ENCODE measurements at regions not wholly inside any gene's neighbourhood (a gene's known extent, or its start where the extent isn't known, plus 50 kb on each side); places are given as distances from the start of the nearest gene placed in this dataset.
A peak's percentile ranks its signal among the peaks of the same experiment; 100 is the strongest.
"Not testable (repeated sequence)": the region's sequence is repeated elsewhere in the genome, so short reads cannot be mapped to it uniquely, and the experiment has no call there.

- DNase-seq: no peak
Observed at GRCh38 chr21:33993286-33994231, 78.0 kb upstream of the ATP5PO start.

- not testable (repeated sequence) for DNase-seq
Observed at GRCh38 chr21:33992412-33992811, 76.8 kb upstream of the ATP5PO start.

DNA sequence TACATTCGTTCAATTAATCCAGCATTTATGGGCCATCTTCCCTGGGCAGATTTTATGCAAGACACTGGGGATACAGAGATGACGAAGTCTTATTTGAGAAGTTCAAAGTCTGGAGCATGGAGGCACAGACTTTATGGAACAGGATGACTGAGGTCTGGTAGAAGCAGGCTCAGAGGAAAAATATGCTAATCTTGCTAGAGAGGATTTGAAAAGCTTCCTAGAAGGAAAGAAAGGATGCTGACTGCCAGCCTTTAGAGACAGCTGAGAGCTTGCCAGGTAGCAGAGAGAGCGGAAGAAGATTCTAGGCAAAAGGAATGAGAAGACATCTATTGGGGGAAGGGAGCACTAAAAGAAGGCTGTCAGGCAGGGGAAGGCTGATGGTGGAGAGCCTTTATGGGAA, 75.5 kb upstream of the ATP5PO start:
- DNase-seq: no peak

- no peak for DNase-seq
Observed at GRCh38 chr21:33989440-33989839, 73.8 kb upstream of the ATP5PO start.

DNA sequence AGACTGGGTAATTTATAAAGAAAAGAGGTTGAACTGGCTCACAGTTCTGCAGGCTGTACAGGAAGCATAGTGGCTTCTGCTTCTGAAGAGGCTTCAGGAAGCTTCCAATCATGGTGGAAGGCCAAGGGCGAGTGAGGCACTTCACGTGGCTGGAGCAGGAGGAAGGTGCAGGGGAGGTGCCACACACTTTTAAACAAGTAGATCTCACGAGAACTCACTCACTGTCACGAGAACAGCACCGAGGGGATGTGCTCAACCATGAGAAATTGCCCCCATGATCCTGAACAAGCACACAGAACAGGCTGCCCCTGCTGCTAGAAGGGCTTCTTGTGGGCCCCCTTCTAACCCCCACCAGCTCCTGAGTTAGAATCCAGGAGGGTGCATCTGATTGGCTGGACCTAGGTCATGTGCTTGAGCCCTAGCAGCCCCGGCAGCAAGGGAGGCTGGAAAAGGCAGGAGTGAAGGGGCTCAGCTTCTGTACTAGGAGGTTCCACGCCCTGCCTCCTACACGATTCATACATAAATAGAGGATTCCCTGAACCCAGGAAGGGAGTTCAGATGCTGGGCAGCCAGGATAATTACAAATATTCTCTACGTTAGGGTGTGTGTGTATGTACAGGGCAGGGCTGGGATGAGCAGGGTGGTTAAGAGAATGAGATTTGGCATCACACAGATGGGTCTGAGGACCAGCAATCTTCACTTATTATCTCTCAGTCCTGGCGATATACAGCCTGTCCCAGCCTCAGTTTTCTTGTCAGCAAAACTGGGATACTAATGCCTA, 72.8 kb upstream of the ATP5PO start:
- DNase-seq: no peak

- no peak for DNase-seq
Observed at GRCh38 chr21:33987461-33987860, 71.9 kb upstream of the ATP5PO start.

GRCh38 chr21:33985117-33986050, 69.8 kb upstream of the ATP5PO start:
- no peak for DNase-seq

- DNase-seq: no peak
Observed at GRCh38 chr21:33984021-33984481, 68.4 kb upstream of the ATP5PO start.

- DNase-seq: no peak
Observed at GRCh38 chr21:33981391-33982101, 65.9 kb upstream of the ATP5PO start.

- DNase-seq: no peak
Observed at GRCh38 chr21:33980276-33980916, 64.8 kb upstream of the ATP5PO start.

GRCh38 chr21:33978585-33978984, 63.0 kb upstream of the ATP5PO start:
- DNase-seq: no peak

DNA sequence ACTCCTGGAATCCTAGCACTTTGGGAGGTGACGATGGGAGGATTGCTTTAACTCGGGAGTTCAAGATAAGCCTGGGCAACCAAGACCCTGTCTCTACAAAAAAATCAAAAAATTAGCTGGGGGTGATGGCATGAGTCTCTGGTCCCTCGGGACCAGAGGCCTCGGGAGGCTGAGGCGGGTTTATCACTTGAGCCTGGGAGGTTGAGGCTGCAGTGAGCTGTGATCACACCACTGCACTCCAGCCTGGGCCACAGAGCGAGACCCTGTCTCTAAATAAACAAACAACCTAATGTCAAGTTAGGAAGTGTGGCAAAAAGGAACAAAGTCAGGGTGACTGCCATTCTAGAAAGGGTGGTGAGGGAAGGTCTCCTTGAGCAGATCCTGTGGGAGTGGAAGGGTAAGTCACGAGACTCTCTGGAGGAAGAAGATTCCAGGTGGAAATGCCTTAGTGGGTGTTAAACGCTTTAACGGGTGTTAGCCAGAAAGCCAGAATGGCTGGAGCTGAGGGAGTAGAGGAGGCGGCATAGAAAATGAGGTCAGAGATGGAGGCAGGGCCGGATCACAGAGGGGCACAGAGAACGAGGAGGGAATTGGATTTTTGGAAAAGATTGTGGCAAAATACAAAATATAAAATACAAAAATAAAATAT, 62.2 kb upstream of the ATP5PO start:
- DNase-seq: no peak

GRCh38 chr21:33977017-33977720, 61.6 kb upstream of the ATP5PO start:
- no peak for DNase-seq

DNA sequence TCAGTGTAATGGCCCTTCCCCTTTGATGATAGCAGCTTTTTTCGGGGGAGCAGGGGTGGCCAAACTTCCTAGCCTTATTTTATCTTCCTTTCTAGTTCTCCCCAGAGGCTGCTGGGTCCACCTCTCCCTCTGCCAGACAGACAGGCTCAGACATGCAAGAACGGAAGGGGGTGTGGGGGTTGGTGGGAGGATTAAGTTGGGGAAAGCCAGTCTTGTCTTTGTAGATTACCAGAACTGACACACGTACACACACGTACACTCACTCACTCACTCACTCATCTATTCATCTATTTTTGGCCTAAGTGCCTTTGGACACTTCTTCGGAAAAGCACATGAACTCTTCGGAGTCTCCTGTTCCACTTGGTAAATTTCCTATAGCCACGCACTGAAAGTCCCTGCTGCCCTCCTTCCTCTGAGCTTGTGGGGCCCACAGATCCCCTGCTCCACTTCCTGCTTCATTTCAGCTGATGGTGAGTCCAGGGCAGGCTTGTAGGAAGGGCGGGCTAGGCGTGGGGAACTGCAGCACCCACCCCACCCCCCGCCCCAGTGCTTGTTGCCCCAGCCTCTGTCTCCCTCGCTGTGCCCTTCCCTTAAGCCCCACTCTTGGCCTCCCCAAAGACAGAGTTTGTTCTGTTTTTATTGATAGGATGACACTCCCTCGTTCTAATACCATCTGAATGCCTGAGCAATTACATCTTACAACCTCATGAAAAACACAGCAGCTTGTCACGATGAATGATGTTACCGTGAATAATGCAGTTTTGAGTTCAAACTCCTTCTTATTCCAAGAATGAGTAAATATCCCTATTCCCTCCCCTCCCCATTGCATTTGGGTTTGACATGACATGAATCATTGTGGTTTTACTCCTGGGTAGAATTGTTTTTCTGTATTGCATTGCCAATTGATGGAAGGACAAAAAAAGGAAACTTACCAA, 60.7 kb upstream of the ATP5PO start:
- DNase-seq: peak; percentile 59

GRCh38 chr21:33975548-33976081, 60.0 kb upstream of the ATP5PO start:
- DNase-seq: peak; percentile 28

DNA sequence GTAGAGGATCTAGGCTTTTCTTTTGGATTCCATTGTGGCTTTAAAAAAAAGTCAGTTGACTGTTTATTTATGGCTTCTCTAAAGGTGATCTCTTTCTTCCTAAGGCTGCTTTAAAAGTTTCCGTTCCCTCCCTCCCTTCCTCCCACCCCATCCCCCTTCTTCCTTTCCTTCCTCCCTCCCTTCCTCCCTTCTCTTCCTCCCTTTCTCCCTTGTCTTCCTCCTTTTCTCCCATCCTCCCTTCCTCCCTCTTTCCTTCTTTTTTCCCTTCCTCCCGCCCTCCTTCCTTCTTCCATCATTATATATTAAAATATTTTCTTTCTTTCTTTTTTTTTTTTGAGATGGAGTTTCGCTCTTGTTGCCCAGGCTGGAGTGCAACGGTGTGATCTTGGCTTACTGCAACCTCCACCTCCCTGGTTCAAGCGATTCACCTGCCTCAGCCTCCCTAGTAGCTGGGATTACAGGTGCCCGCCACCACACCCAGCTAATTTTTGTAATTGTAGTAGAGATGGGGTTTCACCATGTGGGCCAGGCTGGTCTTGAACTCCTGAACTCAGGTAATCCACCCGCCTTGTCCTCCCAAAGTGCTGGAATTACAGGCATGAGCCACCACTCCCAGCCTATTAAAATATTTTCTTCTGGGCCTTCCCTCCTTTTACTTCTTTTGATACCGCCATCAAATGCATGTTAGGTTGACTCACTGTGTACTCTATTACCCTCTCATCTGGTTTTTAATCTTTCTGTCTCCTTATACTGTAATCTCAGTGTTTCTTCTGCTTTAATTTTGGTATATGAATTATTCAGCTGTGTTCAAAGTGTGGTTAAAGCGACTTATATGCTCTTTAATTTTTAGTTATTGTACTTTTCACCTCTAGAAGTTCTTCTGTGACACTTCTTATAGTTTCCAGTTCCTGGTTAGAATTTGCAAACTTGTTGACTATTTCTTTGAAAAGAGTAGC, 59.2 kb upstream of the ATP5PO start:
- no peak for DNase-seq

- no peak for DNase-seq
Observed at GRCh38 chr21:33973268-33973667, 57.7 kb upstream of the ATP5PO start.

GRCh38 chr21:33972539-33972938, 56.9 kb upstream of the ATP5PO start:
- no peak for DNase-seq
